Endodermal cell (in vitro differentiated cells): ENCODE measurements at regions not wholly inside any gene's neighbourhood (a gene's known extent, or its start where the extent isn't known, plus 50 kb on each side); places are given as distances from the start of the nearest gene placed in this dataset.

ENCODE experiments used
- DNase-seq: peaks from one replicate; pipeline ENCODE4 v3.0.0-alpha.2; 2017
- H3K27ac ChIP-seq: 2 replicates; pipeline ENCODE4 v1.5.1; 2013; ENCODE audit warnings: mild to moderate bottlenecking, low read depth, low read length, moderate library complexity
- H3K27me3 ChIP-seq: 2 replicates; pipeline ENCODE4 v1.6.1; 2013; ENCODE audit warnings: mild to moderate bottlenecking, low read length, moderate library complexity; ENCODE audit not compliant: insufficient read depth, control insufficient read depth, poor library complexity, severe bottlenecking
- H3K36me3 ChIP-seq: 2 replicates; pipeline ENCODE4 v1.7.0; 2013; ENCODE audit warnings: mild to moderate bottlenecking, low read length, moderate library complexity; ENCODE audit not compliant: control insufficient read depth, insufficient read depth
- H3K4me1 ChIP-seq: one replicate; pipeline ENCODE4 v1.7.0; 2013; ENCODE audit warnings: low read length; ENCODE audit not compliant: control insufficient read depth, insufficient read depth
- H3K4me3 ChIP-seq: 2 replicates; pipeline ENCODE4 v1.5.1; 2013; ENCODE audit warnings: mild to moderate bottlenecking, low read length, moderate library complexity
- H3K9ac ChIP-seq: 2 replicates; pipeline ENCODE4 v1.6.1; 2013; ENCODE audit warnings: mild to moderate bottlenecking, low read length, moderate library complexity; ENCODE audit not compliant: poor library complexity, severe bottlenecking; ENCODE audit errors: extremely low read depth
- H3K9me3 ChIP-seq: 2 replicates; pipeline ENCODE4 v1.6.1; 2013; ENCODE audit warnings: mild to moderate bottlenecking, low read length, moderate library complexity; ENCODE audit not compliant: control insufficient read depth
- H3K27ac Mint-ChIP-seq: 2 replicates; pipeline ENCODE4 v1.8.0; 2020; ENCODE audit warnings: mixed read lengths
- H3K27me3 Mint-ChIP-seq: 2 replicates; pipeline ENCODE4 v1.8.0; 2021; ENCODE audit warnings: mild to moderate bottlenecking, mixed read lengths; ENCODE audit not compliant: insufficient read depth
- H3K36me3 Mint-ChIP-seq: 2 replicates; pipeline ENCODE4 v1.8.0; 2020; ENCODE audit warnings: low read depth, mixed read lengths
- H3K4me1 Mint-ChIP-seq: 2 replicates; pipeline ENCODE4 v1.8.0; 2020; ENCODE audit warnings: mixed read lengths
- H3K4me3 Mint-ChIP-seq: 2 replicates; pipeline ENCODE4 v1.8.0; 2020; ENCODE audit warnings: mild to moderate bottlenecking, moderate library complexity, mixed read lengths
- H3K9me3 Mint-ChIP-seq: 2 replicates; pipeline ENCODE4 v1.8.0; 2020; ENCODE audit warnings: mild to moderate bottlenecking, mixed read lengths
- CTCF ChIP-seq: fragments of 200-600 bp; sonication (generic); conservative IDR thresholded peaks from 2 replicates; pipeline ENCODE4 v1.5.0; 2021; ENCODE audit warnings: antibody characterized with exemption, mild to moderate bottlenecking
- WGBS, 2 experiments: methylation state at CpG; one replicate each; pipeline versions ENCODE4 v1.1.5 to v1.1.7; 2013; ENCODE audit warnings: missing lambda C conversion rate in 2 of 2, mixed read lengths in 1 of 2; ENCODE audit not compliant: insufficient coverage in 1 of 2, insufficient read length in 1 of 2; 5-methylcytosine and 5-hydroxymethylcytosine counted together

- H3K27me3 Mint-ChIP-seq: peaks cover 19% of the 10 kb centered on the region
- Histone ChIP-seq H3K4me3 (no peak overlapping the region), H3K27me3 (peaks cover 16% of the 10 kb centered on the region), H3K27ac (no peak overlapping the region), H3K36me3 (no peaks in the 10 kb centered on the region), H3K9ac (no peak overlapping the region), H3K9me3 (no peaks in the 10 kb centered on the region), H3K4me1 (no peaks in the 10 kb centered on the region)
- peaks cover 3% of the 10 kb centered on the region for H3K4me1 Mint-ChIP-seq
- no peak overlapping the region for H3K27ac Mint-ChIP-seq
- no peaks in the 10 kb centered on the region for H3K36me3 Mint-ChIP-seq
- no peaks in the 10 kb centered on the region for H3K9me3 Mint-ChIP-seq
- H3K4me3 Mint-ChIP-seq: no peak overlapping the region
- DNase-seq: no peak
- 90 to 96% methylated on average over 2 of the region's 2 CpGs for WGBS, 2 experiments
- TF ChIP-seq CTCF: no peak
Observed at GRCh38 chr20:10167040-10167439, 51.6 kb upstream of the SNAP25 start.

- Histone ChIP-seq H3K36me3 (no peaks in the 10 kb centered on the region), H3K27me3 (peaks cover 17% of the 10 kb centered on the region), H3K27ac (no peak overlapping the region), H3K9ac (no peak overlapping the region), H3K9me3 (no peaks in the 10 kb centered on the region), H3K4me1 (no peaks in the 10 kb centered on the region), H3K4me3 (no peak overlapping the region)
- DNase-seq: no peak
- Mint-ChIP-seq H3K36me3 (no peaks in the 10 kb centered on the region), H3K27me3 (peaks cover 22% of the 10 kb centered on the region), H3K4me1 (peaks cover 4% of the 10 kb centered on the region), H3K27ac (no peak overlapping the region), H3K9me3 (no peaks in the 10 kb centered on the region), H3K4me3 (no peak overlapping the region)
- no peak for TF ChIP-seq CTCF
- WGBS, 2 experiments: 89 to 91% methylated on average over 1 to 2 of the region's 2 CpGs
Observed at GRCh38 chr20:10167594-10167993, 51.0 kb upstream of the SNAP25 start.
